Thoracic aorta (tissue), 2 donors: ENCODE measurements at regions not wholly inside any gene's neighbourhood (a gene's known extent, or its start where the extent isn't known, plus 50 kb on each side); places are given as distances from the start of the nearest gene placed in this dataset.

Experiments used
- ATAC-seq: fragments of 150-250 bp; one replicate; pipeline ENCODE4 v1.8.0; 2017; ENCODE audit warnings: low read depth; ENCODE audit not compliant: insufficient number of reproducible peaks, low FRiP score
- DNase-seq: peaks from one replicate; pipeline ENCODE4 v3.0.0-alpha.2; 2020; ENCODE audit warnings: low spot score
- H3K27ac ChIP-seq, 2 donors: fragments of 200-600 bp; sonication (generic); 1 replicate in 1 of 2; 2 replicates in 1 of 2; pipeline ENCODE4 v1.5.1; 2016; ENCODE audit warnings: mild to moderate bottlenecking in 2 of 2, moderate library complexity in 2 of 2
- H3K27me3 ChIP-seq: fragments of 200-600 bp; sonication (generic); replicated peaks from 2 replicates; pipeline ENCODE4 v1.6.0; 2016; ENCODE audit warnings: mild to moderate bottlenecking; ENCODE audit not compliant: insufficient read depth
- H3K36me3 ChIP-seq: fragments of 200-600 bp; sonication (generic); one replicate; pipeline ENCODE4 v1.5.1; 2016
- H3K4me1 ChIP-seq, 2 donors: fragments of 200-600 bp; sonication (generic); 1 replicate in 1 of 2; 2 replicates in 1 of 2; pipeline versions ENCODE4 v1.5.1 to v1.6.0; 2016; ENCODE audit warnings: low read depth in 2 of 2, mild to moderate bottlenecking in 1 of 2; ENCODE audit not compliant: control insufficient read depth in 1 of 2
- H3K4me3 ChIP-seq: fragments of 200-600 bp; sonication (generic); 2 replicates; pipeline ENCODE4 v1.5.1; 2016; ENCODE audit warnings: mild to moderate bottlenecking
- H3K9me3 ChIP-seq: fragments of 200-600 bp; sonication (generic); 2 replicates; pipeline ENCODE4 v1.5.1; 2016
- TF ChIP-seq, protein P1 (sequence below): fragments of 200-600 bp; sonication (generic); IDR thresholded peaks from one replicate; pipeline ENCODE4 v1.5.1; 2019; ENCODE audit warnings: antibody characterized with exemption

DNA sequence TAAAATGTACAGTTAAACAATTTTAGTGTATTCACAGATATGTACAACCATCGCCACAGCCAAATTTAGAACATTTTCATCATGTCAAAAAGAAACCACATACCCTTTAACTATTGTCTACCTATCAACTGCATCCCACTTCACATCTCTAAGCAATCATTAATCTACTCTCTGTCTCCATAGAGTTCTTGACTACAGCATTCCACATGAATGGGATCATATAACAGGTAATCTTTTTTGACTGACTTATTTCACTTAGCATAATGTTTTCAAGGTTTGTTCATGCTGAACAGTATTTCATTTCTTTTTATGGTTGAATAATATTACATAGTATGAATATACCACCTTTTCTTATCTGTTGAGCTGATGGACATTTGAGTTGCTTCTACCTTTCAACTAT is 281.4 kb upstream of the EDA2R start:
- H3K4me1 ChIP-seq: no peaks in the 10 kb centered on the region
- DNase-seq (no peak), ATAC-seq (no peak)
- no peak overlapping the region for H3K4me3 ChIP-seq
- TF ChIP-seq, protein P1, sequence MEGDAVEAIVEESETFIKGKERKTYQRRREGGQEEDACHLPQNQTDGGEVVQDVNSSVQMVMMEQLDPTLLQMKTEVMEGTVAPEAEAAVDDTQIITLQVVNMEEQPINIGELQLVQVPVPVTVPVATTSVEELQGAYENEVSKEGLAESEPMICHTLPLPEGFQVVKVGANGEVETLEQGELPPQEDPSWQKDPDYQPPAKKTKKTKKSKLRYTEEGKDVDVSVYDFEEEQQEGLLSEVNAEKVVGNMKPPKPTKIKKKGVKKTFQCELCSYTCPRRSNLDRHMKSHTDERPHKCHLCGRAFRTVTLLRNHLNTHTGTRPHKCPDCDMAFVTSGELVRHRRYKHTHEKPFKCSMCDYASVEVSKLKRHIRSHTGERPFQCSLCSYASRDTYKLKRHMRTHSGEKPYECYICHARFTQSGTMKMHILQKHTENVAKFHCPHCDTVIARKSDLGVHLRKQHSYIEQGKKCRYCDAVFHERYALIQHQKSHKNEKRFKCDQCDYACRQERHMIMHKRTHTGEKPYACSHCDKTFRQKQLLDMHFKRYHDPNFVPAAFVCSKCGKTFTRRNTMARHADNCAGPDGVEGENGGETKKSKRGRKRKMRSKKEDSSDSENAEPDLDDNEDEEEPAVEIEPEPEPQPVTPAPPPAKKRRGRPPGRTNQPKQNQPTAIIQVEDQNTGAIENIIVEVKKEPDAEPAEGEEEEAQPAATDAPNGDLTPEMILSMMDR: no peak
- no peaks in the 10 kb centered on the region for H3K36me3 ChIP-seq
- H3K27ac ChIP-seq: no peak overlapping the region
- no peaks in the 10 kb centered on the region for H3K9me3 ChIP-seq
- no peaks in the 10 kb centered on the region for H3K27me3 ChIP-seq

DNA sequence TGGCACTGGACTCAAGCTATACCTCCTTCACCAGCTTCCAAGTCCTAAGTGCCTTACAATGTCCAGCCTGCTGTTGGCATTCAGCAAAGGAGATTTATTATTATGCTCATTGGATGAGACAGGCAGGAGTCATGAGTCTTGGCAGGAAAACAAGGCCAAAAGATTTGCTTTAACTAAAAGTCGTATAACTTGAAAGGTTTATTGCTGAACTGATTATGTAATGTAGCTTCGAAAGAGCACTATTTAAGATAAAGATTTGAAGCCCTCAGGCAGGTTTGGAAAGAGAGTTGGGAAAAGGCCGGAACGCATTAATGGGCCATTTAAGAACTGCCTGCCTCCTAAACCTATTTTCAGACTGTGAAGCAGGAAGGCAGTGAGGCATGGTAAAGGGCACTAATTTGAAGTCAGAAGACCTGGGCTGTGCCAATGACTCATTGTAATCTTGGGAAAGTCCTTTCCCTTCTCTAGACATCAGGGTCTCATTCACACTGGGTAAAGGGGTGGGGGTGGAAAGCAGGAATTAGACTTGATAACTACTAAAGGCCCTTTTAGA is 280.5 kb upstream of the EDA2R start:
- Histone ChIP-seq H3K4me3 (no peak overlapping the region), H3K27ac (peak overlapping the region in 1 of 2 donors; percentile 55), H3K9me3 (no peaks in the 10 kb centered on the region), H3K36me3 (no peaks in the 10 kb centered on the region), H3K27me3 (no peaks in the 10 kb centered on the region), H3K4me1 (no peaks in the 10 kb centered on the region)
- ATAC-seq: no peak
- TF ChIP-seq, protein P1: no peak
- DNase-seq: no peak

DNA sequence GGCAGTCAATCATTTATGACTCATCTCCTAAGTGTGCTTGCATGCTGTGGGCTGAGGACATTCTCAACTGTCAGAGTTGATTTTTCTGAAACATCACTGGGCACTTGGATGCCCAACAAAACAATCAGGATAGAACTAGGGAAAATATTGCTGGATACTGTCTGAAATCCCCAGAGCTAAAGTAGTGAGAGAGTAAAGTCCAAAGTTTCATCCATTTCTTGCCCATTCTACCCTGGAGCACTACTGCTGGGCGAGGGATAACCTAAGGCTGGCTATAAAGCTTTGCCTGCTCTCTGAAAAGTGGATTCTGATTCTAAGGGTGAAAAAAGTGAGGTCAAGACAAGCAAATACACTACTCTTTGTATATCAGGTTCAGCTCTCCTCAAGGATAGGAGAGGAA is 279.6 kb upstream of the EDA2R start:
- DNase-seq (no peak), ATAC-seq (no peak)
- Histone ChIP-seq H3K4me3 (no peak overlapping the region), H3K27ac (no peak overlapping the region), H3K9me3 (no peaks in the 10 kb centered on the region), H3K27me3 (no peaks in the 10 kb centered on the region), H3K4me1 (no peaks in the 10 kb centered on the region), H3K36me3 (no peaks in the 10 kb centered on the region)
- TF ChIP-seq, protein P1: no peak

DNA sequence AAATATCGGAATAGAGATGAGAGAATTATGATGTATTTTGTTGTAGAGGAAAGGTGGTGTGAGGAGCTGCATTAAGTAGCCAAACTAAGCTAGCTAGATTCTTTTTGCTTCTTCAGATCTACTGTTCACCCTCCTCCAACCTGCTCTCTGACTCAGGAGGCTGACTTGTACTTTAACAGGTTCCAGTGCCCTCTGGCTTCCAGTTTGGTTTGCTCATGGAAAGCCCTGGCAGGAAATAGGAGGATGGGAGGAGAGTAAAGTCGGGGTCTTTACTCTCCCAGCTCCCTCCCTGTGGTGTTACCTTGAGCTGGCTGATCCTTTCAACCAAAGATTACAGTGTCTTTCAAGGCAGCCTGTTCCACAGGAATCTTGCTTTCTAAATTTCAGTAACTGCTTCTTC is 277.0 kb upstream of the EDA2R start:
- TF ChIP-seq, protein P1: no peak
- H3K9me3 ChIP-seq: no peaks in the 10 kb centered on the region
- H3K27me3 ChIP-seq: no peaks in the 10 kb centered on the region
- no peak overlapping the region for H3K27ac ChIP-seq
- ATAC-seq: no peak
- H3K36me3 ChIP-seq: no peaks in the 10 kb centered on the region
- H3K4me3 ChIP-seq: no peak overlapping the region
- DNase-seq: no peak
- no peaks in the 10 kb centered on the region for H3K4me1 ChIP-seq

DNA sequence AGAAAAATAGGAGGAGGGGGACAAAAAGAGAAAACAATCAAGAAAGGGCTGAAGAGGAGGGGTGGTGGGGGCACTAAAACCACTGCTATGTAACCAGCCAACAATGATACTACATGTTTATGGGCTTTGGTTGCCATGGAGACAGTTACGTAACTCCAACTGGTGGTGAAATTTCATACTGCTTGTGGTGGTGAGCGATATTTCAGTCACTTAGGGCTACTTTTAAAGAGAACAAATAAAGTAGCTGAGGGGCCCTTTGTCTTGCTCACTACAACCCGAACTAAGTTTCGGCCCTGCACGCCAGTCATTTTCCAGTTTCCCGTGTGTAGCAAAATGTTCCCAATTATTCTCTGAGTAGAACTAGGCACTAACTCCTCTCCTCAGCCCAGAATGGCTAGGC is 275.2 kb upstream of the EDA2R start:
- Histone ChIP-seq H3K36me3 (no peaks in the 10 kb centered on the region), H3K27me3 (no peaks in the 10 kb centered on the region), H3K27ac (no peak overlapping the region), H3K9me3 (no peaks in the 10 kb centered on the region), H3K4me3 (no peak overlapping the region), H3K4me1 (no peaks in the 10 kb centered on the region)
- TF ChIP-seq, protein P1: no peak
- ATAC-seq (no peak), DNase-seq (peak; percentile 1)
